H9 (cell line): ENCODE measurements at regions not wholly inside any gene's neighbourhood (a gene's known extent, or its start where the extent isn't known, plus 50 kb on each side); places are given as distances from the start of the nearest gene placed in this dataset.

Experiments
- DNase-seq: peaks from one replicate; pipeline ENCODE4 v3.0.0-alpha.2; 2017
- H2AFZ ChIP-seq: one replicate; pipeline ENCODE4 v1.6.1; 2013; ENCODE audit warnings: mild to moderate bottlenecking, low read length, control low read depth, moderate library complexity
- H2AK5ac ChIP-seq: 2 replicates; pipeline ENCODE4 v1.6.1; 2013; ENCODE audit warnings: low read length, control low read depth, mixed read lengths; ENCODE audit not compliant: insufficient read length
- H2BK120ac ChIP-seq: one replicate; pipeline ENCODE4 v1.6.1; 2013; ENCODE audit warnings: low read depth, mild to moderate bottlenecking, low read length, control low read depth, inconsistent platforms; ENCODE audit not compliant: poor library complexity, severe bottlenecking
- H2BK12ac ChIP-seq: 2 replicates; pipeline ENCODE4 v1.6.1; 2013; ENCODE audit warnings: low read length, control low read depth, mixed read lengths, low read depth; ENCODE audit not compliant: insufficient read length
- H2BK15ac ChIP-seq: 2 replicates; pipeline ENCODE4 v1.6.1; 2013; ENCODE audit warnings: low read depth, low read length, control low read depth
- H2BK20ac ChIP-seq: one replicate; pipeline ENCODE4 v1.6.1; 2013; ENCODE audit warnings: low read depth, mild to moderate bottlenecking, low read length, control low read depth, inconsistent platforms; ENCODE audit not compliant: poor library complexity, severe bottlenecking
- H2BK5ac ChIP-seq: 2 replicates; pipeline ENCODE4 v1.6.1; 2013; ENCODE audit warnings: low read length, control low read depth, mixed read lengths; ENCODE audit not compliant: insufficient read length
- H3K14ac ChIP-seq: 2 replicates; pipeline ENCODE4 v1.6.1; 2013; ENCODE audit warnings: low read length, control low read depth; ENCODE audit not compliant: insufficient read depth
- H3K18ac ChIP-seq: 2 replicates; pipeline ENCODE4 v1.6.1; 2013; ENCODE audit warnings: low read depth, mild to moderate bottlenecking, mixed read lengths, low read length, control low read depth; ENCODE audit not compliant: insufficient read length
- H3K23ac ChIP-seq: 2 replicates; pipeline ENCODE4 v1.6.1; 2013; ENCODE audit warnings: low read length, control low read depth, mixed read lengths, low read depth; ENCODE audit not compliant: insufficient read length
- H3K23me2 ChIP-seq: 2 replicates; pipeline ENCODE4 v1.6.1; 2013; ENCODE audit warnings: low read depth, mild to moderate bottlenecking, mixed read lengths, low read length, control low read depth; ENCODE audit not compliant: insufficient read length, poor library complexity, severe bottlenecking
- H3K27ac ChIP-seq: 2 replicates; pipeline ENCODE4 v1.5.1; 2013; ENCODE audit warnings: low read length, control low read depth, mixed read lengths, low read depth; ENCODE audit not compliant: insufficient read length
- H3K27me3 ChIP-seq: 2 replicates; pipeline ENCODE4 v1.6.1; 2013; ENCODE audit warnings: low read length, control low read depth, inconsistent platforms; ENCODE audit not compliant: insufficient read depth
- H3K4ac ChIP-seq: 2 replicates; pipeline ENCODE4 v1.6.1; 2013; ENCODE audit warnings: low read depth, mild to moderate bottlenecking, control low read depth, inconsistent platforms, low read length, moderate library complexity
- H3K4me1 ChIP-seq: 2 replicates; pipeline ENCODE4 v1.6.1; 2013; ENCODE audit warnings: low read length, control low read depth, inconsistent platforms; ENCODE audit not compliant: insufficient read depth
- H3K4me2 ChIP-seq: 2 replicates; pipeline ENCODE4 v1.6.1; 2013; ENCODE audit warnings: low read length, control low read depth, mixed read lengths; ENCODE audit not compliant: insufficient read length, insufficient read depth
- H3K56ac ChIP-seq: 2 replicates; pipeline ENCODE4 v1.6.1; 2013; ENCODE audit warnings: low read depth, mild to moderate bottlenecking, mixed read lengths, low read length, control low read depth; ENCODE audit not compliant: insufficient read length
- H3K79me1 ChIP-seq: 2 replicates; pipeline ENCODE4 v1.6.1; 2013; ENCODE audit warnings: low read depth, mild to moderate bottlenecking, moderate library complexity, low read length, control low read depth, inconsistent platforms; ENCODE audit not compliant: insufficient read depth, poor library complexity, severe bottlenecking
- H3K79me2 ChIP-seq: 2 replicates; pipeline ENCODE4 v1.6.1; 2013; ENCODE audit warnings: low read length, control low read depth, inconsistent platforms; ENCODE audit not compliant: insufficient read depth
- H3K9ac ChIP-seq: 2 replicates; pipeline ENCODE4 v1.6.1; 2013; ENCODE audit warnings: low read length, control low read depth, mixed read lengths; ENCODE audit not compliant: insufficient read length; ENCODE audit errors: extremely low read depth
- H3K9me3 ChIP-seq: one replicate; pipeline ENCODE4 v1.6.1; 2013; ENCODE audit warnings: low read depth, low read length, inconsistent platforms; ENCODE audit not compliant: control insufficient read depth
- H3T11ph ChIP-seq: one replicate; pipeline ENCODE4 v1.6.1; 2013; ENCODE audit warnings: mild to moderate bottlenecking, low read length, control low read depth, inconsistent platforms
- H4K20me1 ChIP-seq: one replicate; pipeline ENCODE4 v1.6.1; 2013; ENCODE audit not compliant: control insufficient read depth, insufficient read length, insufficient read depth
- H4K5ac ChIP-seq: 2 replicates; pipeline ENCODE4 v1.6.1; 2013; ENCODE audit warnings: low read depth, mild to moderate bottlenecking, mixed read lengths, low read length, control low read depth; ENCODE audit not compliant: insufficient read length
- H4K8ac ChIP-seq: replicated peaks from 2 replicates; pipeline ENCODE4 v1.6.1; 2013; ENCODE audit warnings: low read length, control low read depth, mixed read lengths, low read depth; ENCODE audit not compliant: insufficient read length
- H4K91ac ChIP-seq: 2 replicates; pipeline ENCODE4 v1.6.1; 2013; ENCODE audit warnings: low read depth, mild to moderate bottlenecking, moderate library complexity, mixed read lengths, low read length, control low read depth; ENCODE audit not compliant: insufficient read length
- H3K27ac Mint-ChIP-seq, 3 experiments: 2 replicates in 2 of 3; 3 replicates in 1 of 3; pipeline ENCODE4 v1.8.0; 2020 to 2021; ENCODE audit warnings: mixed read lengths in 3 of 3, mild to moderate bottlenecking in 1 of 3, moderate library complexity in 1 of 3
- H3K27me3 Mint-ChIP-seq: 2 replicates; pipeline ENCODE4 v1.8.0; 2021; ENCODE audit warnings: low read depth, mild to moderate bottlenecking, moderate library complexity, mixed read lengths
- H3K36me3 Mint-ChIP-seq, 3 experiments: 2 replicates in 2 of 3; 3 replicates in 1 of 3; pipeline ENCODE4 v1.8.0; 2020 to 2021; ENCODE audit warnings: low read depth in 3 of 3, mixed read lengths in 3 of 3; ENCODE audit not compliant: insufficient read depth in 1 of 3
- H3K4me1 Mint-ChIP-seq, 2 experiments: 2 replicates each; pipeline ENCODE4 v1.8.0; 2020; ENCODE audit warnings: mixed read lengths in 2 of 2
- H3K4me3 Mint-ChIP-seq, 2 experiments: 2 replicates in 1 of 2; 3 replicates in 1 of 2; pipeline ENCODE4 v1.8.0; 2020 to 2021; ENCODE audit warnings: mild to moderate bottlenecking in 2 of 2, mixed read lengths in 2 of 2, moderate library complexity in 1 of 2
- H3K9me3 Mint-ChIP-seq, 2 experiments: 2 replicates in 1 of 2; 3 replicates in 1 of 2; pipeline ENCODE4 v1.8.0; 2020; ENCODE audit warnings: mild to moderate bottlenecking in 2 of 2, mixed read lengths in 2 of 2, moderate library complexity in 1 of 2
- CTCF ChIP-seq: fragments of 200-600 bp; sonication (generic); conservative IDR thresholded peaks from 3 replicates; pipeline ENCODE4 v1.8.0; 2021; ENCODE audit warnings: antibody characterized with exemption, mild to moderate bottlenecking
- WGBS: extraction: QIAGEN DNeasy Blood & Tissue Kit; methylation state at CpG from one replicate; pipeline ENCODE4 v1.1.7; 2013; ENCODE audit warnings: missing lambda C conversion rate, low lambda C conversion rate, mixed read lengths; ENCODE audit not compliant: insufficient read length; ENCODE audit errors: extremely low coverage; 5-methylcytosine and 5-hydroxymethylcytosine counted together

- Histone ChIP-seq H4K91ac (no peak overlapping the region), H3T11ph (no peak overlapping the region), H2BK15ac (no peak overlapping the region), H3K56ac (no peak overlapping the region), H3K14ac (no peak overlapping the region), H3K27ac (no peak overlapping the region), H4K20me1 (no peaks in the 10 kb centered on the region), H3K23me2 (no peaks in the 10 kb centered on the region), H2BK12ac (no peak overlapping the region), H3K18ac (no peak overlapping the region), H3K4me1 (peaks cover 6% of the 10 kb centered on the region; the same call in 1 of the 2 replicates), H4K8ac (no peak overlapping the region), H2BK5ac (no peak overlapping the region), H2AK5ac (no peak overlapping the region), H4K5ac (no peak overlapping the region), H3K23ac (no peak overlapping the region), H2BK120ac (no peak overlapping the region), H3K27me3 (no peaks in the 10 kb centered on the region), H3K4ac (no peak overlapping the region), H3K9ac (no peak overlapping the region), H3K79me2 (no peaks in the 10 kb centered on the region), H2AFZ (no peak overlapping the region), H2BK20ac (no peak overlapping the region), H3K79me1 (no peaks in the 10 kb centered on the region), H3K9me3 (no peaks in the 10 kb centered on the region), H3K4me2 (no peak overlapping the region)
- H3K9me3 Mint-ChIP-seq, result no peaks in the 10 kb centered on the region
- no peaks in the 10 kb centered on the region for H3K36me3 Mint-ChIP-seq
- no peaks in the 10 kb centered on the region for H3K27me3 Mint-ChIP-seq
- no peak overlapping the region for H3K4me3 Mint-ChIP-seq
- H3K27ac Mint-ChIP-seq, result no peak overlapping the region
- peaks cover 18 to 19% of the 10 kb centered on the region in 2 experiments for H3K4me1 Mint-ChIP-seq
- no CpG with 5 or more reads among the region's 2 CpGs for WGBS
- no peak for DNase-seq
- TF ChIP-seq CTCF, result no peak
These were observed 133.3 kb upstream of the ADRA1B start for GRCh38 chr5:159782995-159783300.
